ENCODE measurements at regions not wholly inside any gene's neighbourhood (a gene's known extent, or its start where the extent isn't known, plus 50 kb on each side); places are given as distances from the start of the nearest gene placed in this dataset.

DNA sequence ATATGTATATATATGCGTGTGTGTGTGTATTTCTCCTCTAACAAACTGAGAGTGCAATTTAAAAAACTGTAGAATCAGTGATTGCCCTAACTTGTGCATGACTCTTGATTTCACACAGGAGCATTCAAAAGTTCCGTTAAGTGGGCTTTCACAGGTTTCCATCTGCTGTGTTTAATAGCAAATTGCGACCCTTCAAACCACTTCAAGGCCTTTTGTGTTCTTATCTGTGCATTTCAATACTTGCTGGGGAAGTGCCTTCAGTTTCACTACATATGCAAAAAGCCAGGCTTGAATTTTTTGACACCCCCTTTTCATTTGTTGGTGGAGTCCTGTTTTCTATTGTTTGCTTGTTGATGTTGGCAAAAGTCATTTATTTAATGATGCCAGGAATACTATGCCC lies 158.0 kb downstream of the TM9SF2 start:
- peak; percentile 45 for DNase-seq (ENCODE audit: low read depth, low spot score)
- no peak overlapping the region for H3K4me3 ChIP-seq (ENCODE audit: low read length)

DNA sequence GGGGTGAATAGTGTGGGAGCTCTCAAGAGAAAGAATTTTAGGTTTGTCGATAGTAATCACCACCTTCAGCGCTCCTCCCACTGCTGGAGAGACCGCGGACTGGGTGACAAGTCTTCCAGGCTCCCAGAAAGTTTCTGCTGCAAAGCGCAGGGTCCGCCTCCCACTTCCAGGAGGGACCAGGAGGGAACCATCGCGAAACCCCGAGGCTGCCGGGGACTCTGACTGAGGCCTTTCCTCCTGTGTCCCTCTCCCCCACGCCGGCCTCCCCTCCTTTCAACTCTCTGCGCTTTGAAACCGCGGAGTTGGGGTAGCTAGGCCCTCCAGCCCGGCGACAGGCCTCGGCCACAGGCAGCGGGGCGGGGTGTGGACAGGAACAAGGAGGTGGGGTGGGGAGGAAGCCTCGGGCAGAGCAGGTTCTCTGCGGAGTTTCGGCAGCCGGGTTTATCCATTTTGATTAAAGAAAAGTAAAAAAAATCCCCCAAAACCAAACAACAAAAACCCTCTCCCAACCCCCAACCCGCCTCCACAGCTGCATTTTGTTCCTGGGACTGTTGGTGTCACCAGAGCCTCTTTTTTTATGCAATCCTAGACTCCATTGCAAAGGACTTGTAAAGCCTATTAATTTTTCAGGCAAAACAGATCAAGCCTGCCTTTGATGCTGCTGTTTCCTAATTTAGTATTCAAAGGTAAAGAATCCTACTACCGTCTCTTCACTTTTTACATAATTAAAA lies 157.2 kb downstream of the TM9SF2 start:
- H3K4me3 ChIP-seq (ENCODE audit: low read length), result peak overlapping the region; percentile 21
- peak; percentile 49 for DNase-seq (ENCODE audit: low read depth, low spot score)

DNA sequence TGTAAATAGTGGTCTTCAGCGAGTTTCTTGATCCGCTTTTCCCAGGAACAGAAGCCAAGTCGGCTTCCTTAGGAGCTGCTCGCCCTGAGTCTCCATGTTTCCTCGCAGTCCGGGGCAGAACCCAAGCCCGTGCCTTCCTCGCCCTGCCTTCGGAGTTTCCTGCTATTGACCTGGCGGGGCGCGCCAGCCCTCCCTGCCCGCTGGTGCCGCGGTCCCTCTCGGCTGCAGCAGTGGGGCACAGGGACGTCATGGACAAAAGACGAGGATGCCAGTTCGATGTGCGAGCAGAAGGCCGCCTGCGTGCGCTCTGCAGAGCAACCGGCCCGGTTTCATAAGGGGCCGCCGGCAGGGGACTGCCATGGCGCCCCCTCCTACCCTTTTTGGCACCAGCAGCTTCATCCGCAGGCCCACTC lies 156.6 kb downstream of the TM9SF2 start:
- no peak for DNase-seq (ENCODE audit: low read depth, low spot score)
- no peak overlapping the region for H3K4me3 ChIP-seq (ENCODE audit: low read length)

DNA sequence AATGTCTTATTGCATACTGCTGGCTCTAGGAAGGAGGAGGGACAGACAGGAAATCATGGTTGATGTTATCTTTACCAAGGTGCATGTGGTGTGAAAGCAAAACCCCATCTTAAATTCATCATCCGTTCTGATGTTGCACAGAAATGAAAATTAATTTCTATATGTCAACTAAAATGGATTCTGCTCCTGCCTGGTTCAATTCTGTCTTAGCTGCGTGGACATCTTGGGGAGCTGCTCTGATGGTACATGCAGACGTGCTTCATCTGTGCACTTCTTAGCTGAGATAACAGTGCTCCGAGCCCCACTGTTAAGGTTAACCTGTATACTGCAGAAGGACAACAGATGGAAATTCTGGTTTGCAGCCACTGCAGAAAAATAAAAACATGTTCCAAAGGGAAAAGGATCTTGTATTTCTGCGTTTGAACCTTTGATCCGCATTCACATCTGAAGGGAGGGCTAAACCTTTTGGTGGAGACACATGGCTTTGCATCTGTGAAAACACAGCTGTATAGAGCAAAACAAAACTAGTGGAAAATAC lies 155.6 kb downstream of the TM9SF2 start:
- peak overlapping the region; percentile 13 for H3K4me3 ChIP-seq (ENCODE audit: low read length)
- peak; percentile 85 for DNase-seq (ENCODE audit: low read depth, low spot score)

DNA sequence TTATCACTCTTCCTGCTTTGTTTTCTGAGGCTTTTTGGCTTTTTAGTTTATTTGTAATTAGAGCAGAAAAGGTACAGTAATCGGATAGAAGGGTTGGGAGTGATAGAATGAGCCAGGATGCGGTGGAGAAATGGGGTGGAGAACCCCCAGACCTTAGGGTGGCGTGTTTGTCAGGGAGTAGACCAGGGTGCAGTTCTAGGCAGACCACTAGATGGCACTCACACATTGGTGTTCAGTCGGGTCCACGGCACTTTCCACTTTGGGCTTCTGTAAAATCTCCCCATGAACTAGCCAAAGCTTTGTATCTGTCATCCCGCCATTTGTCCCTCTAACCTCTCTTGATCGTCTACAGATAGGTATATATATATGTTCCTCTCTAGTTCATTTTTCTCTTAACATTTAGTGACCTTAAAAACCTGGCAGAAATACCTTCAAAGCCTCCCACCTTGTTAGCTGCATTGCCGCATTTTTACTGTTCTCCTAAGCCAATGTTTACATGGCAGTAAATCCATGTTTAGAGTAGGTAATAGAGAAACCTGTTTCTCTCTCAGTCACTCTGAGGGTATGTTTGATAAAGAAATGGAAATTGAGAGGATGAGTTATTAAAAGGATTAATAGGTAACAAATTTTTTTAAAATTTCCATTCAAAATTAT lies 154.9 kb downstream of the TM9SF2 start:
- DNase-seq (ENCODE audit: low read depth, low spot score), result peak; percentile 77
- peak overlapping the region; percentile 27 for H3K4me3 ChIP-seq (ENCODE audit: low read length)

DNA sequence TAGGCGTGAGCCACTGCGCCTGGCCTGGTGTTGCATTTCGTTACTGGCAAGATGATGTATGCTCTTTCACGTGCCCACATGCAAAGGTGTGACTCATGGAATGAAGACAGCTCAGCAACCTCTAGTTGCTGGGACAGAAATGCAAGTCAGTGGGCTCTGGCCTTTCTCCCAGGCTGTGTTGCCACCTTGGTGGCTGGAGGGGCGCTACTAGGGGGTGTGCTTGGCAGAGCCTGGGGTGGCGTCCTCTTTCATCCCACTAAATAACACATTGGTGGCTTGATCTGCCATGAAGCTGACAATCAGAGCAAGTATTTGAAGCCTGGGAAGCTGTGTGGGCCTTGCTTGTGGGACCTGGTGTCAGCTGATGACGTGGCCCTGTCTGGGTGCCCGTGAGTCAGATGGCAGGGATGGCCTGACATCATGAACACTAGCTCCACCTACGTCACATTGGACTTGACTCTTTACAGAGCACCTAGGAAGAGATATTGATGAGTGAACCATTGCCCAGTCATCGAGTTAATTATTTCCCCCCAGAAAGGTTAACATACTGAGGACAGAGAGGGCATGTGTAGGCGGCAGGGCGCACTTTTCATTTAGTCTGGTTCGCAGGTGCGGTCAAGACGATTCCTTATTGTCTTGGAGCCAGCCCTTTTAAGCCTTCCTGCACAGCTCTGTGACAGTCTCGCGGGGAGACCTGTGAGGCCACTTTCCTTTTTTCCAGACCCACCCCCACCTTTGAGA lies 154.2 kb downstream of the TM9SF2 start:
- no peak for DNase-seq (ENCODE audit: low read depth, low spot score)
- H3K4me3 ChIP-seq (ENCODE audit: low read length), result no peak overlapping the region

DNA sequence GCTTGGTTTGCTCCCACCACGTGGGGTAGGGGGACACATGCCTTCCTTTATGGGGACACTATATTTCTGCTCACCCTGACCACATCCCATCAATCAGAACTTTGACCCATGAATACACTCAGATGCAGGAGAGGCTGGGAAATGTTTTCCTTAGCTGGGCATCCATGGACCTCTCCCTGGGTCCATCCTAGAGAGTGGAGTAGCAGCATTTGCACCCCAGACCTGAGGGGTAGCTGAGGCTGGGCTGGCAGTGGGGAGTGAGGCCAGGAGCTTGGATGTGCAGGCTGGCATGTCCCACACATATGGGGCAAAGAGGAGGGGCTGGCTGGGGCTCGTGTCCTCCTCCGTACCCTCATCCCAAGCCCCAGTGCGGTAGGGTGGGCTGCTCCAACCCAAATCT lies 152.8 kb downstream of the TM9SF2 start:
- no peak for DNase-seq (ENCODE audit: low read depth, low spot score)
- H3K4me3 ChIP-seq (ENCODE audit: low read length), result no peak overlapping the region

DNA sequence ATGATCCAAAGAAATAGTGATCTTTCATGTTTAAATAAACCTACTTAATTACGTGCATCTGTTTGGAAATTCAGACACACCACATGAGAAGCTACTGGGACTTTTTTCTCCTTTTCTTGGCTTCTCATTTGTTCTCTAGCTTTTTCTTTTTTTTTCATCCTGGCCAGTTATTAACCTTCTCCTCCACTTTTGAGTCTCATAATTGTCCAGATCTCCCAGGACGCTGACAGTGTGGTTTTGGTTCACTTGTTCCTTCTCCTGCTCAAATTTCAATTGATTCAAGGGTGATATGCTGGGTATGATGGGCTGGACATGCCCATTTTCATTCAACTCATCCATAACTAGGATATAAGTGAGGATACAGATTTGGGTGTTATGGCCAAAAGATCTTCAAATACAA lies 152.3 kb downstream of the TM9SF2 start:
- H3K4me3 ChIP-seq (ENCODE audit: low read length), result no peak overlapping the region
- DNase-seq (ENCODE audit: low read depth, low spot score), result no peak

DNA sequence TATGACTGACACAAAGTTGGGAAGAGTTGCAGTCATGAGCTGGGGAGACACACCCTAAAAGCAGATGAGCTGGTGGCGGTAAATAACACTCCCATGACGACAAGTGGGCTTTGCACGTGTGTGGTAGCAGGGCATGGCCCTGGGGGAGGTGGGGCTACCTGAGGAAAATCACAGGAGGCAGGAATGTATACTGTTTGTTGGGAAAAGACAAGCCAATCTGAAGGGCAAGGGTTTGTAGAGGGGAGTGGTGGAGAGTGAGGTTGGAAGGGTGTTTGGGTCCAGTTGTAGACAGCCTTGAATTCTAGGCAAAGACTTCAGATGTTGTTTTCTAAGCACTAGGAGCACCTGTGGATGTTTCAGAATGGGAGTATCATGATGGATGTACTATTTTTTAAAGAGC lies 151.6 kb downstream of the TM9SF2 start:
- no peak overlapping the region for H3K4me3 ChIP-seq (ENCODE audit: low read length)
- DNase-seq (ENCODE audit: low read depth, low spot score), result no peak

DNA sequence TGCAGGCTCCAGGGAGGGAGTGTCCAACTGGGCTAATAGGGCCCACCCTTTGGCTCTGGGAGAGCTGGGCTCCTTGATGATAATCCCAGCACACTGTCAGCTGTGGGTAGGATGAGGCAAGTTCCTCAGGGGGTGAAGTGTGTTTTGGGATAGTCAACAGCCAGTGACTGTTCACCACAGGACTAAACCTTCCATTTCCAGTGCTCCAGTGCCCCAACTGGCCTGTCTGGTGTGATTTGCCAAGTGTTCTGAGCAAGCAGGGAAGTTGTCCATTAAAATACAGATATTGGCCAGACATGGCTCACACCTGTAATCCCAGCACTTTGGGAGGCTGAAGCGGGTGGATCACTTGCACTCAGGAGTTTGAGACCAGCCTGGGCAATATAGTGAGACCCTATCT lies 150.9 kb downstream of the TM9SF2 start:
- no peak for DNase-seq (ENCODE audit: low read depth, low spot score)
- no peak overlapping the region for H3K4me3 ChIP-seq (ENCODE audit: low read length)

DNA sequence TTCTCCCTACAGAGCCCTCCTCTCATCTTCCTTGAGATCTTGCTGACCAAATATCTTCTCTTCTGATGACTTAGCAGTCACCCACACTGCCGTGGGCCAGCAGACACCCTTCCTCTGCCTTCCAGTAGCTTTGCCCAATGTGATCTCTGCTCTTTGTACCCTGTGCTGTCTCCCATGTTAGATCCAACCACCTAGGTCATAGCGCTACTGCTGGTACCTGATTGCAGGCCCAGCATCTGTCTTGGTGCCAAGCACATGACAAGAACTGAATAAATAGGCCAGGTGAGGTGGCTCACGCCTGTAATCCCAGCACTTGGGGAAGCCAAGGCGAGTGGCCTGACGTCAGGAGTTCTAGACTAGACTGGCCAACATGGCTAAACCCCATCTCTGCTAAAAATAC lies 149.7 kb downstream of the TM9SF2 start:
- no peak for DNase-seq (ENCODE audit: low read depth, low spot score)
- H3K4me3 ChIP-seq (ENCODE audit: low read length), result no peak overlapping the region

DNA sequence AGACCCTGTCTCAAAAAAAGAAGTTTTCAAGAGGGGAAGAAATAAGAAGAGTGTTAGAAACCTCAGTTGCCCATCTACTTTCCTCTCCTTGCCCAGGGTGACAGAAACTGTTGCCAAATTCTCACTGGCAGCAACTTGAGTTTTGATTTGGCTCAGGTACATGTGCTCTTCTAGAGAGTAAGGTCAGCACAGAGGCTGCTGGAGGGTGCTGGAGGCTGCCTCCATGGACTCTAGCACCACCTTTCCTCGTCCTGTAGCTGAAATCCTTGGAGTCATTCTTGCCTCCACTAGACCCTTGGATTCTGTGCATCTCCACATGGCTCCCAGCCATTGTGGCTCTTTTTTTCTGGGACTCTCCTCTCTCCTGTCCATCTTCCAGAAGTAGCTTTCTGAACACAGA lies 149.1 kb downstream of the TM9SF2 start:
- H3K4me3 ChIP-seq (ENCODE audit: low read length), result no peak overlapping the region
- no peak for DNase-seq (ENCODE audit: low read depth, low spot score)

DNA sequence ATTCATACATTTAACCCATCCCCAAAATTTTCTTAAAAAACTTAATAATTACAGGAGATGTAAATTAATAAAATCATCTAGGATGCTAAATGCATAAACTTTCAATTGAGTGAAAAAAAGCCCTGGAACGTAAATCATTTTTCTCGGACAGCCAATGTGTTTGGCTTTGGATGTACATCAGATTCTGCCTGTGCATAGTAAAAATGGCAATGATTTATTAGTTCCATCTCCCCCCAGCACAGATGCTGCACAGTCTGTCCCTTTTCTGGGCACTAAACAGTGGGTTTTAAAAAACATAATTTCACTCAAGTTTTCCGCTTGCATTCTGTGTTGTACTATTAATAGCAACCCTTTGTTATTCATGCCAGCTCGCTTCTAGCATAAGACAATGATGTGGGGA lies 147.7 kb downstream of the TM9SF2 start:
- DNase-seq (ENCODE audit: low read depth, low spot score), result no peak
- H3K4me3 ChIP-seq (ENCODE audit: low read length), result no peak overlapping the region

DNA sequence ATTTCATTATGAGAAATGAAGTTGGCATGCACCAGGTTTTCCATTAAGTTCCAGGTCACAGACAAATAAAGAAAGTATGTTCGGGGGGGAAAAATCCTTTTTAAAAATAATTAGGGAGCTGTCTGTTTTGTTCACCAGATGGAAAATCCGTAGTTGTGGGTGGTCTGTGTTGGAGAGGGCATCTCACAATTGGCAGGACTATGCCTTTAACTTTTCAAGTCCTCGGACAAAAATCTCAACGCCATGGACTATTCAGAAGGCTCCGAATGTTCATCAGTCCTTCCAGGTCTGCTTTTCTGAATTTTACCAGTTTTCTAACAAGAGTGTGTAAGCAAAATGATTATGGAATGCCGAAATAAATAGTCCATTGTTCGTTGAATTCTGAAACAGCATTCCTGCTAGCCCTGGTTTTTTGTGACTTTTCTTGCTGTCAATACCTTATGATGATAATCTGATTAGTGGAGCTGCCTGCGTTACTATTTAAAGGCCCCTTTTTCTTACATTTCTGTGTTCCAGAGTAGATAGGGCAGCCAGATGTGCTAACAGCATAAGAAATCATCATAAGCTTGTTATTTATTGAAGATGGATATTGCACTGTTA lies 146.9 kb downstream of the TM9SF2 start:
- no peak overlapping the region for H3K4me3 ChIP-seq (ENCODE audit: low read length)
- DNase-seq (ENCODE audit: low read depth, low spot score), result no peak

DNA sequence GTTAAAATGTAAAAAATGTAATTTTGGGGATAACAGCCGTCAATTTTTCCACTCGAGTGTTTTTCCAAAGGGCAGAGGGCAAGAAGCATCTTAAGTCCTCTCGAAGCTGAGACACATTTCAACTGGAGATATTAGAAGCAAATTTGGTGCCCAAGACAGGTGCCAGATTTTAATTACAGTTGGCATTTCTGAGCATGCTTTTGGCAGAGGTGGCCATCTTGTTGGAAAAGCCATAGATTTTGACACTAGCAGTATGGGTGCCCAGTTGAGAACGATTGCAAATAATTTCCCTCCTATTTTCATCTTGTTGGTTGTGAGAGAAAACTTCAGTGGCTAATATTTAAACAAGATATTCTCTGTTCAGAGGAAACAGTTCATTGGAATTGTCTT lies 146.3 kb downstream of the TM9SF2 start:
- no peak overlapping the region for H3K4me3 ChIP-seq (ENCODE audit: low read length)
- DNase-seq (ENCODE audit: low read depth, low spot score), result no peak

DNA sequence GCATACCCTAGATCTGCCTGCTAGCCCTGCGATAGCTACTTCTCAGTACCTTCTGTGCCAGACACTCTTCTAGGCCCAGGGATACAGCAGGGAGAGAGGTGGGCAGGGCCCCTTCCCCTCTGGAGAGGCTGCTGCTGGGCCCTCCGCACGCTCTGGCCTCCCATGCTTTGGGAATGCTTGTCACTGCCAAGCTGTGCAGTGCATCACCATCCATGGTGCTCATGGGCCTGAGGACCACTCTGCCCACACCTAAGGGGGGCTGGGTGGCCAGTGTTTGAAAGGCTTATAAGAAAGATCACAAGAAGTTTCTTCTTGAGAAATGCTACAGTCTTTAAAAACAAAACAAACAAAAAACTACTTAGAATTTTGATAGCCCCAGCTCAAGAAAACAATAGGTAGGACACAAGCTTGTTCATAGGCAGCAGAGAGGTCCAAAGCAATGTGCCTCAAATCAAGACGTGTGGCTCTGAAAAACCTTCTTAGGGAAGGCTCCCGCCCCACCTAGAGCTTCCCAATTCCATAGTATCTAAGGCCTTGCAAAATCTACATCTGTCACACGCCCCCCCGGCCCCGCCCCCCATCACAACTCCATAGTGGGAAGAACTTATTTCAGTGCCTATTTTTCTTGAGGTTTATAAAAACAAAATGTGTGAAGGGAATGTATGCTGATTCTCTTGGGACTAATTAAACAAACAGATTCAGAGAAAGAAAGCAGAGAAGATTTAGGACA lies 145.8 kb downstream of the TM9SF2 start:
- DNase-seq (ENCODE audit: low read depth, low spot score), result no peak
- H3K4me3 ChIP-seq (ENCODE audit: low read length), result no peak overlapping the region

DNA sequence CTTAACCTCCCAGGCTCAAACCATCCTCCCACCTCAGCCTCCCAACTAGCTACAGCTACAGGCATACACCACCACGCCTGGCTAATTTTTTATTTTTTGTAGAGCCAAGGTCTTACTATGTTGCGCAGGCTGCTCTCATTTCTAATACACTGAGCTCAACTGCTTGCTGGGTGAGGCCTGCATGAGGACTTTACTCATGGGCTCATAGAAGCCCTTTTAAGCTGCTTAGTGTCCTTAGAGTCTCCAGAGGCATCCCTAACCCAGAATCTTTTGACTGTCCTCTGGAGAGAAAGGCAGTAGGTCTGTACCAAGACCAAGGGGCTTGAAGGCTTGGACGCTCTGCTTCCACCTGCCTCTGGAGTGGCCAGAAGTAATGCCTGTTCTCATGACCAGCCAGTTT lies 141.6 kb downstream of the TM9SF2 start:
- DNase-seq (ENCODE audit: low read depth, low spot score), result no peak
- no peak overlapping the region for H3K4me3 ChIP-seq (ENCODE audit: low read length)

DNA sequence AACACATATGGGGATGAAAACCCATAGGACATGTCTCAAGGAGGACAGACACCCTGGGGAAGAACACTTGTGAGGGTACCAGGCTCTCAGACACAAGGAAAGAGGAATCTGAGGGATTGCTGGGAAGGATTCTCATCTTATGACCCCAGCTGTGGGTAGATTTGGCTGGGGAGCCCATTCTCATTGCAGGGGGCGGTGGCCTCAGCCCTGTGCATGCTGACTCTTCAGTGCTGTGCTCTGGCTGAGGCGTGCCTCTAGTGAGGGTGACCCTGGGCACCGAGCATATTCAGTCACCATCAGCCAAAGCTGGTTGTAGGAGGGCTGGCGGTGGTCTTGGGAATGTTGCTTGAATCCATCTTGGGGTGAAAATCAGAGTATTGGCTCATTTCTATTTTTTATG lies 140.7 kb downstream of the TM9SF2 start:
- no peak for DNase-seq (ENCODE audit: low read depth, low spot score)
- no peak overlapping the region for H3K4me3 ChIP-seq (ENCODE audit: low read length)

DNA sequence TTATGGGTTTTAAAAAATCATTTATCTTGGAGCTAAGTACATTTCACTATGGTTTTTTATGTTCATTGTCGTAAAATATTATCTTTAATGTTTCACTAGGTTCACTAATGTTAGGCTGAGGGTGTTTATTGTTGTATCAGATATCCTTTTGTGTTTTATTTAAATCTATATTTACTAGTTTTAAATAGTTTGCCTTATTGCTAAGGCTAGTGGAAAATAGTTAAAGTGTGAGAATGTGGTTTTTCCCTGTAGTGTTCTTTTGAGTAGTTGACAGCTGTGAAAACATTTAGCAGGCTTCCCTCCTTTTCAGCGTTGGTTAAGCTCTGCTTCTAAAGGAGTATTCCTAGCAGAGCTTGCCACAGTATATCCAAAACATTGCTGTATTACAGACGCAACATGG lies 139.0 kb downstream of the TM9SF2 start:
- H3K4me3 ChIP-seq (ENCODE audit: low read length), result no peak overlapping the region
- no peak for DNase-seq (ENCODE audit: low read depth, low spot score)
